Neural cell (in vitro differentiated cells): ENCODE measurements at regions not wholly inside any gene's neighbourhood (a gene's known extent, or its start where the extent isn't known, plus 50 kb on each side); places are given as distances from the start of the nearest gene placed in this dataset.

Experiments used
- H2AFZ ChIP-seq: fragments of 200-600, 300-800 bp; sonication (generic), shearing (Covaris generic); 2 replicates; pipeline ENCODE4 v1.6.0; 2014; ENCODE audit warnings: low read depth, mild to moderate bottlenecking, antibody characterized with exemption, low read length, moderate library complexity
- H3F3A ChIP-seq: fragments of 200-600 bp; shearing (Covaris generic); 2 replicates; pipeline ENCODE4 v1.6.1; 2016; ENCODE audit warnings: mild to moderate bottlenecking, moderate library complexity, mixed read lengths, antibody characterized with exemption, low read length; ENCODE audit not compliant: insufficient read depth, poor library complexity, severe bottlenecking
- H3K27ac ChIP-seq: fragments of 200-600, 300-800 bp; sonication (generic), shearing (Covaris generic); 2 replicates; pipeline ENCODE4 v1.5.1; 2014; ENCODE audit warnings: mild to moderate bottlenecking, low read length, moderate library complexity
- H3K27me3 ChIP-seq: fragments of 300-800, 200-600 bp; sonication (generic), shearing (Covaris generic); 2 replicates; pipeline ENCODE4 v1.6.0; 2014; ENCODE audit warnings: mild to moderate bottlenecking, low read depth, low read length, moderate library complexity; ENCODE audit not compliant: insufficient read depth
- H3K36me3 ChIP-seq: fragments of 300-800, 200-600 bp; sonication (generic), shearing (Covaris generic); 2 replicates; pipeline ENCODE4 v1.5.1; 2014; ENCODE audit warnings: mild to moderate bottlenecking, antibody characterized with exemption, low read length, moderate library complexity; ENCODE audit not compliant: insufficient read depth
- H3K4me2 ChIP-seq: fragments of 300-800, 200-600 bp; sonication (generic), shearing (Covaris generic); 2 replicates; pipeline ENCODE4 v1.6.0; 2014; ENCODE audit warnings: mild to moderate bottlenecking, low read length
- H3K4me3 ChIP-seq: fragments of 300-800, 200-600 bp; sonication (generic), shearing (Covaris generic); 2 replicates; pipeline ENCODE4 v1.5.1; 2014; ENCODE audit warnings: mild to moderate bottlenecking, low read length, moderate library complexity
- H3K79me2 ChIP-seq: fragments of 200-600 bp; shearing (Covaris generic); replicated peaks from 2 replicates; pipeline ENCODE4 v1.6.0; 2014; ENCODE audit warnings: mild to moderate bottlenecking, low read length, moderate library complexity; ENCODE audit not compliant: insufficient read depth
- H3K9ac ChIP-seq: fragments of 300-800, 200-600 bp; sonication (generic), shearing (Covaris generic); 2 replicates; pipeline ENCODE4 v1.6.1; 2016; ENCODE audit warnings: mild to moderate bottlenecking, low read length, mixed read lengths
- H3K9me2 ChIP-seq: fragments of 200-600 bp; shearing (Covaris generic); 2 replicates; pipeline ENCODE4 v1.6.1; 2016; ENCODE audit warnings: mild to moderate bottlenecking, low read length, mixed read lengths; ENCODE audit not compliant: insufficient read depth
- H3K9me3 ChIP-seq: fragments of 200-600, 300-800 bp; sonication (generic), shearing (Covaris generic); 2 replicates; pipeline ENCODE4 v1.6.1; 2016; ENCODE audit warnings: mild to moderate bottlenecking, mixed run types, low read length, moderate library complexity, mixed read lengths
- H4K20me1 ChIP-seq: fragments of 200-600 bp; shearing (Covaris generic); 2 replicates; pipeline ENCODE4 v1.6.1; 2016; ENCODE audit warnings: mild to moderate bottlenecking, mixed run types; ENCODE audit not compliant: insufficient read depth
- EP300 ChIP-seq: fragments of 450-650 bp; conservative IDR thresholded peaks from 2 replicates; pipeline ENCODE4 v1.6.1; 2014; ENCODE audit warnings: antibody characterized with exemption, mild to moderate bottlenecking, moderate library complexity; ENCODE audit not compliant: poor library complexity, severe bottlenecking
- EZH2 ChIP-seq: fragments of 200-600, 300-800 bp; shearing (Covaris generic), sonication (generic); IDR thresholded peaks from 2 replicates; pipeline ENCODE4 v1.6.1; 2014; ENCODE audit warnings: antibody characterized with exemption, low read length, borderline replicate concordance, mild to moderate bottlenecking; ENCODE audit not compliant: insufficient read depth, poor library complexity, severe bottlenecking
- MXI1 ChIP-seq: fragments of 450-650 bp; conservative IDR thresholded peaks from 2 replicates; pipeline ENCODE4 v1.6.1; 2014; ENCODE audit warnings: antibody characterized with exemption, mild to moderate bottlenecking; ENCODE audit not compliant: poor library complexity, severe bottlenecking
- POLR2AphosphoS5 ChIP-seq: IDR thresholded peaks from 2 replicates; pipeline ENCODE4 v1.6.1; 2012
- SMC3 ChIP-seq: fragments of 450-650 bp; conservative IDR thresholded peaks from 2 replicates; pipeline ENCODE4 v1.6.1; 2014; ENCODE audit warnings: antibody characterized with exemption, mild to moderate bottlenecking, moderate library complexity; ENCODE audit not compliant: poor library complexity
- TAF1 ChIP-seq: IDR thresholded peaks from 2 replicates; pipeline ENCODE4 v1.6.1; 2012; ENCODE audit warnings: low read depth
- TF ChIP-seq, protein P1 (sequence below): IDR thresholded peaks from 2 replicates; pipeline ENCODE4 v1.6.1; 2012; ENCODE audit warnings: borderline replicate concordance
- TF ChIP-seq, protein P2 (sequence below): fragments of 450-650 bp; IDR thresholded peaks from 2 replicates; pipeline ENCODE4 v1.5.1; 2014; ENCODE audit warnings: antibody characterized with exemption, mild to moderate bottlenecking, moderate library complexity; ENCODE audit not compliant: poor library complexity, severe bottlenecking

DNA sequence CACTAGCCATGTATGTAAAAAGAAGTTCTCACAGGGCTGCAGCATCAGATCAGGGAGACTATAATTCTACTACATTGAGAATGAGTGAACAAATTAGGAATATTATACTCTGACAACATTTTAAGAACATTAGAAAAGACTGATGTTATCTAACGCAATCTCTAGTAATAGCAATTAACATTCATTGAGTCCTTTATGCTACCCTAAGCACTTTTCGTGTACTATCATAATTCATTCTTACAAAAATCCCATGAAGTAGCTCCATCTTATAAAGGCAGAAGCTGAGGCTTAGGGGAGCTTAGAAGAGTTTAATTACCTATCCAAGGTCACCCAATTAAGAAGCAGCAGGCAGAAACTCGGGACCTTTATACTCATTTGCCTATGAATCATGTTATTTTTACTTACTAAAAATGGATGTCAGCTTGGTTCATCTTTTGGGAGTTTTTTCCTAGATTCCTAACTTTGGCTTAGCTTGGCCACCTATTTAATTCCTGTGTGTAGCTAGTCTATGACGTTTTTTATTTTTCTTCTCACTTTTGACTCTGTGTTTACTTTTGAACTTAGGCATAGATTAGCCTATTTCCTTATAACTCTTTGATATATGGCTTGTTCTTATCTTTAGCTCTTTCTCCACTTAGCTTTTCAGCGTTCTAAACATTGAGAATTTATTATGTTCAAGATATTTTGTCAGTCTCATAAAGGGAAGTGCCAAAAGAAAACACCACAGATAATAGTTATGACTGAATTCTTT, 333.5 kb upstream of the DCN start:
- Histone ChIP-seq H4K20me1 (peaks cover 3% of the 10 kb centered on the region), H3K9ac (no peak overlapping the region), H3K4me3 (no peak overlapping the region), H3K27ac (no peak overlapping the region), H3K27me3 (no peaks in the 10 kb centered on the region), H3K9me2 (no peaks in the 10 kb centered on the region), H3F3A (no peaks in the 10 kb centered on the region), H3K79me2 (no peaks in the 10 kb centered on the region), H2AFZ (no peak overlapping the region), H3K4me2 (no peak overlapping the region), H3K36me3 (no peaks in the 10 kb centered on the region), H3K9me3 (no peaks in the 10 kb centered on the region)
- TF ChIP-seq SMC3, result no peak
- no peak for TF ChIP-seq EZH2
- TF ChIP-seq, protein P1, sequence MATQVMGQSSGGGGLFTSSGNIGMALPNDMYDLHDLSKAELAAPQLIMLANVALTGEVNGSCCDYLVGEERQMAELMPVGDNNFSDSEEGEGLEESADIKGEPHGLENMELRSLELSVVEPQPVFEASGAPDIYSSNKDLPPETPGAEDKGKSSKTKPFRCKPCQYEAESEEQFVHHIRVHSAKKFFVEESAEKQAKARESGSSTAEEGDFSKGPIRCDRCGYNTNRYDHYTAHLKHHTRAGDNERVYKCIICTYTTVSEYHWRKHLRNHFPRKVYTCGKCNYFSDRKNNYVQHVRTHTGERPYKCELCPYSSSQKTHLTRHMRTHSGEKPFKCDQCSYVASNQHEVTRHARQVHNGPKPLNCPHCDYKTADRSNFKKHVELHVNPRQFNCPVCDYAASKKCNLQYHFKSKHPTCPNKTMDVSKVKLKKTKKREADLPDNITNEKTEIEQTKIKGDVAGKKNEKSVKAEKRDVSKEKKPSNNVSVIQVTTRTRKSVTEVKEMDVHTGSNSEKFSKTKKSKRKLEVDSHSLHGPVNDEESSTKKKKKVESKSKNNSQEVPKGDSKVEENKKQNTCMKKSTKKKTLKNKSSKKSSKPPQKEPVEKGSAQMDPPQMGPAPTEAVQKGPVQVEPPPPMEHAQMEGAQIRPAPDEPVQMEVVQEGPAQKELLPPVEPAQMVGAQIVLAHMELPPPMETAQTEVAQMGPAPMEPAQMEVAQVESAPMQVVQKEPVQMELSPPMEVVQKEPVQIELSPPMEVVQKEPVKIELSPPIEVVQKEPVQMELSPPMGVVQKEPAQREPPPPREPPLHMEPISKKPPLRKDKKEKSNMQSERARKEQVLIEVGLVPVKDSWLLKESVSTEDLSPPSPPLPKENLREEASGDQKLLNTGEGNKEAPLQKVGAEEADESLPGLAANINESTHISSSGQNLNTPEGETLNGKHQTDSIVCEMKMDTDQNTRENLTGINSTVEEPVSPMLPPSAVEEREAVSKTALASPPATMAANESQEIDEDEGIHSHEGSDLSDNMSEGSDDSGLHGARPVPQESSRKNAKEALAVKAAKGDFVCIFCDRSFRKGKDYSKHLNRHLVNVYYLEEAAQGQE, result no peak
- no peak for TF ChIP-seq EP300
- no peak for TF ChIP-seq TAF1
- TF ChIP-seq, protein P2, sequence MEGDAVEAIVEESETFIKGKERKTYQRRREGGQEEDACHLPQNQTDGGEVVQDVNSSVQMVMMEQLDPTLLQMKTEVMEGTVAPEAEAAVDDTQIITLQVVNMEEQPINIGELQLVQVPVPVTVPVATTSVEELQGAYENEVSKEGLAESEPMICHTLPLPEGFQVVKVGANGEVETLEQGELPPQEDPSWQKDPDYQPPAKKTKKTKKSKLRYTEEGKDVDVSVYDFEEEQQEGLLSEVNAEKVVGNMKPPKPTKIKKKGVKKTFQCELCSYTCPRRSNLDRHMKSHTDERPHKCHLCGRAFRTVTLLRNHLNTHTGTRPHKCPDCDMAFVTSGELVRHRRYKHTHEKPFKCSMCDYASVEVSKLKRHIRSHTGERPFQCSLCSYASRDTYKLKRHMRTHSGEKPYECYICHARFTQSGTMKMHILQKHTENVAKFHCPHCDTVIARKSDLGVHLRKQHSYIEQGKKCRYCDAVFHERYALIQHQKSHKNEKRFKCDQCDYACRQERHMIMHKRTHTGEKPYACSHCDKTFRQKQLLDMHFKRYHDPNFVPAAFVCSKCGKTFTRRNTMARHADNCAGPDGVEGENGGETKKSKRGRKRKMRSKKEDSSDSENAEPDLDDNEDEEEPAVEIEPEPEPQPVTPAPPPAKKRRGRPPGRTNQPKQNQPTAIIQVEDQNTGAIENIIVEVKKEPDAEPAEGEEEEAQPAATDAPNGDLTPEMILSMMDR, result no peak
- TF ChIP-seq MXI1, result no peak
- no peak for TF ChIP-seq POLR2AphosphoS5

DNA sequence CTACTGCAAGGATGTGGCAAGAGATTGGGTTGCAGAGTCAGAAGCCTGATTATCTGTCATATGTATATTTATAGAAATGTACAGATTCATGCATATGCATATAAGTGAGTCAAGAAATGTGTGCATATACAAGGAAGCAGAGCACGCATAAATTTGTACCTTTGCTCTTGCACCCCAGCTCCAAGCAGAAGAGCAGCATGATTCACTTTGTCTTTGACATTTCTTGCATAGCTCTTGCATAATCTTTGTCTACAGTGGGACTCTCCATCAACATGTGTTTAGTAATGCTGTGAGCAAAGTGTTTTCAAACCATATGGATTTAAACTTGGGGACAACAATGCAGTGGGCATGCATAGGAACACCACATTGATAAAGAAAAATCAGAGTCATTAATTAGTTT, 330.7 kb upstream of the DCN start:
- peaks cover 3% of the 10 kb centered on the region for H4K20me1 ChIP-seq
- H3K27ac ChIP-seq, result no peak overlapping the region
- TF ChIP-seq TAF1 (no peak), EP300 (no peak)
- TF ChIP-seq, protein P1, result no peak
- no peaks in the 10 kb centered on the region for H3F3A ChIP-seq
- H3K9ac ChIP-seq, result no peak overlapping the region
- H3K79me2 ChIP-seq, result no peaks in the 10 kb centered on the region
- no peaks in the 10 kb centered on the region for H3K27me3 ChIP-seq
- no peak overlapping the region for H3K4me2 ChIP-seq
- H3K9me2 ChIP-seq, result no peaks in the 10 kb centered on the region
- no peak overlapping the region for H2AFZ ChIP-seq
- no peaks in the 10 kb centered on the region for H3K36me3 ChIP-seq
- H3K4me3 ChIP-seq, result peak overlapping the region; percentile 10
- H3K9me3 ChIP-seq, result no peaks in the 10 kb centered on the region
